GM12878 (cell line): ENCODE measurements at regions not wholly inside any gene's neighbourhood (a gene's known extent, or its start where the extent isn't known, plus 50 kb on each side); places are given as distances from the start of the nearest gene placed in this dataset.
A peak's percentile ranks its signal among the peaks of the same experiment; 100 is the strongest.

ENCODE experiments used
- ATAC-seq: fragments of 200-7000 bp; cut with Tn5 transposase; 3 replicates; pipeline ENCODE4 v1.9.1; 2020; ENCODE audit warnings: mild to moderate bottlenecking, moderate library complexity
- BruUV-seq: library from RNA; stranded (reverse); fragments of 400-500 nt; replicated peaks from 2 replicates; lab custom pipeline; 2021; lab: Mats Ljungman, UMichigan
- CTCF ChIA-PET: fragments of 300-600 bp; sonication (Branson Sonifier 250); formaldehyde crosslinking; extraction: SDS; loops from one replicate; lab custom pipeline; 2021; ENCODE audit warnings: inconsistent platforms; lab: Yijun Ruan, JAX
- POLR2A ChIA-PET: fragments of 350-600 bp; formaldehyde crosslinking; extraction: SDS; loops from one replicate; lab custom pipeline; 2021; ENCODE audit warnings: inconsistent platforms; lab: Charles Lee
- RAD21 ChIA-PET: fragments of 300-600 bp; sonication (Branson Sonifier 250); formaldehyde crosslinking; loops from one replicate; lab custom pipeline; 2023; ENCODE audit warnings: antibody characterized with exemption; ENCODE audit not compliant: unreplicated experiment; lab: Charles Lee
- SMC1A ChIA-PET: fragments of 300-600 bp; sonication (Branson Sonifier 250); formaldehyde crosslinking; loops from one replicate; lab custom pipeline; 2023; ENCODE audit not compliant: unreplicated experiment, uncharacterized antibody; lab: Charles Lee
- DNase-seq: peaks from one replicate; pipeline ENCODE4 v3.0.0-alpha.2; 2011; ENCODE audit warnings: low read depth, low spot score
- FAIRE-seq: peaks from 3 replicates; lab custom pipeline; 2011; peaks lifted over from hg19 to GRCh38; lab: Jason Lieb, UNC
- H2AFZ ChIP-seq: 2 replicates; pipeline ENCODE4 v1.6.0; 2011; ENCODE audit warnings: low read depth, low read length, control low read depth; ENCODE audit not compliant: control insufficient read depth
- H3K27ac ChIP-seq: 2 replicates; pipeline ENCODE4 v1.5.1; 2011; ENCODE audit warnings: control low read depth; ENCODE audit not compliant: control insufficient read depth, insufficient read depth
- H3K27me3 ChIP-seq, 2 experiments: replicated peaks in 1 of 2; 2 replicates each; pipeline versions ENCODE4 v1.6.0 to v1.6.1; 2011; ENCODE audit warnings: low read length in 1 of 2; ENCODE audit not compliant: control insufficient read depth in 2 of 2, insufficient read depth in 2 of 2
- H3K36me3 ChIP-seq, 2 experiments: 2 replicates each; pipeline ENCODE4 v1.5.1; 2011; ENCODE audit warnings: low read length in 1 of 2; ENCODE audit not compliant: control insufficient read depth in 2 of 2, insufficient read depth in 2 of 2
- H3K4me1 ChIP-seq: 2 replicates; pipeline ENCODE4 v1.6.1; 2011; ENCODE audit warnings: mild to moderate bottlenecking, low read length, moderate library complexity, mixed read lengths; ENCODE audit not compliant: control insufficient read depth, insufficient read depth
- H3K4me2 ChIP-seq: 2 replicates; pipeline ENCODE4 v1.6.0; 2011; ENCODE audit warnings: control low read depth; ENCODE audit not compliant: control insufficient read depth, insufficient read depth
- H3K4me3 ChIP-seq: fragments of 200-600 bp; sonication (generic); 2 replicates; pipeline ENCODE4 v1.5.1; 2016
- H3K79me2 ChIP-seq: 2 replicates; pipeline ENCODE4 v1.6.0; 2011; ENCODE audit warnings: low read length; ENCODE audit not compliant: control insufficient read depth, insufficient read depth
- H3K9ac ChIP-seq: 2 replicates; pipeline ENCODE4 v1.8.0; 2011; ENCODE audit warnings: low read length, control low read depth, mixed read lengths; ENCODE audit not compliant: control insufficient read depth, insufficient read depth
- H3K9me3 ChIP-seq: replicated peaks from 3 replicates; pipeline ENCODE4 v1.5.1; 2011; ENCODE audit warnings: mild to moderate bottlenecking, low read length; ENCODE audit not compliant: control insufficient read depth, insufficient read depth
- H4K20me1 ChIP-seq: 2 replicates; pipeline ENCODE4 v1.6.0; 2011; ENCODE audit not compliant: control insufficient read depth, insufficient read depth
- CHD2 ChIP-seq: IDR thresholded peaks from 2 replicates; pipeline ENCODE4 v1.6.1; 2011; ENCODE audit warnings: low read depth, low read length, improper control_type of control experiment, borderline replicate concordance
- CREM ChIP-seq: IDR thresholded peaks from 2 replicates; pipeline ENCODE4 v1.6.1; 2014; ENCODE audit warnings: antibody characterized with exemption, low read depth
- CTCF ChIP-seq, 3 experiments: IDR thresholded peaks in 2 of 3; conservative IDR thresholded peaks in 1 of 3; 2 replicates each; pipeline ENCODE4 v1.5.1; 2011; ENCODE audit warnings: low read depth in 3 of 3, low read length in 3 of 3, mild to moderate bottlenecking in 3 of 3, control low read depth in 2 of 3, moderate library complexity in 2 of 3, inconsistent platforms in 1 of 3, mixed read lengths in 1 of 3; ENCODE audit not compliant: control insufficient read depth in 2 of 3, insufficient read depth in 1 of 3; ENCODE audit errors: extremely low read depth in 1 of 3
- EP300 ChIP-seq, 2 experiments: fragments of 150-350 bp in 1 of 2; IDR thresholded peaks; 2 replicates each; pipeline ENCODE4 v1.6.1; 2011 to 2012; ENCODE audit warnings: low read depth in 2 of 2, low read length in 2 of 2, borderline replicate concordance in 1 of 2, improper control_type of control experiment in 1 of 2, inconsistent platforms in 1 of 2; ENCODE audit not compliant: control insufficient read depth in 1 of 2
- FOS ChIP-seq: IDR thresholded peaks from 3 replicates; pipeline ENCODE4 v1.6.1; 2011; ENCODE audit warnings: borderline replicate concordance; ENCODE audit not compliant: insufficient read length; ENCODE audit errors: extremely low read depth
- MTA3 ChIP-seq: IDR thresholded peaks from 2 replicates; pipeline ENCODE4 v1.6.1; 2012; ENCODE audit warnings: low read length, inconsistent platforms, borderline replicate concordance
- RAD21 ChIP-seq: IDR thresholded peaks from 2 replicates; pipeline ENCODE4 v1.6.1; 2011; ENCODE audit warnings: mild to moderate bottlenecking, low read depth, low read length, moderate library complexity; ENCODE audit not compliant: insufficient read depth
- RELB ChIP-seq: fragments of 450-650 bp; IDR thresholded peaks from 2 replicates; pipeline ENCODE4 v1.6.1; 2017; ENCODE audit warnings: low read depth, mild to moderate bottlenecking, moderate library complexity
- ZNF687 ChIP-seq: fragments of 450-650 bp; IDR thresholded peaks from 2 replicates; pipeline ENCODE4 v1.6.1; 2017; ENCODE audit warnings: mild to moderate bottlenecking, moderate library complexity
- WGBS: methylation state at CpG from one replicate; pipeline ENCODE4 v1.1.6; 2016; ENCODE audit warnings: low lambda C conversion rate; ENCODE audit not compliant: insufficient replicate concordance, insufficient coverage; ENCODE audit errors: missing lambda C conversion rate; 5-methylcytosine and 5-hydroxymethylcytosine counted together
- in situ Hi-C: fragments of 300-500 bp; cut with MboI; formaldehyde crosslinking; loops from 9 replicates; pipeline ENCODE4 v1.14.3; 2018; ENCODE audit warnings: mixed read lengths
- intact Hi-C: fragments of 100-400 bp; cut with micrococcal nuclease; formaldehyde crosslinking; loops from one replicate; pipeline ENCODE4 v1.14.2; 2022; ENCODE audit not compliant: unreplicated experiment

- ATAC-seq (peak; percentile 56; the same call in 2 of the 3 replicates), FAIRE-seq (no peak), DNase-seq (no peak)
- Histone ChIP-seq H3K4me2 (no peak overlapping the region), H4K20me1 (no peaks in the 10 kb centered on the region), H3K4me3 (no peak overlapping the region), H3K4me1 (no peaks in the 10 kb centered on the region), H2AFZ (no peak overlapping the region; the same call in 1 of the 2 replicates), H3K9ac (no peak overlapping the region), H3K79me2 (no peaks in the 10 kb centered on the region), H3K27ac (no peak overlapping the region), H3K36me3 (no peaks in the 10 kb centered on the region), H3K27me3 (no peaks in the 10 kb centered on the region), H3K9me3 (no peaks in the 10 kb centered on the region)
- in situ Hi-C loops (no loop called here), intact Hi-C loops (no loop called here)
- ChIA-PET SMC1A (interaction anchor here (0.7 to 4.2 kb wide), 9 partner anchors 9 to 615 kb away, joined by 3 to 42 read pairs (median 4); no protein-coding TSS in a partner anchor), POLR2A (no interaction called here), RAD21 (interaction anchor here (1.3 to 3.3 kb wide), 3 partner anchors 10 to 16 kb away, joined by 3 to 9 read pairs (median 3); no protein-coding TSS in a partner anchor), CTCF (interaction anchor here (0.8 to 3.6 kb wide), 7 partner anchors 9 to 415 kb away, joined by 3 to 36 read pairs (median 3); no protein-coding TSS in a partner anchor)
- TF ChIP-seq RELB (no peak), CHD2 (no peak), CTCF (IDR thresholded peaks at IDR 0.05 in 2 of 3, conservative IDR thresholded peaks at IDR 0.05 in 1 of 3; ENCODE audit: control insufficient read depth in 2 of 3, extremely low read depth in 1 of 3, insufficient read depth in 1 of 3, low read depth in 3 of 3, low read length in 3 of 3) (0 out of 6 replicates have a peak, but pooled peaks of 1 of the 3 experiments have one; percentile 0), MTA3 (no peak; the same call in 1 of the 2 replicates), FOS (no peak), RAD21 (peak; percentile 13; the same call in 1 of the 2 replicates), CREM (peak; percentile 26; the same call in 1 of the 2 replicates), EP300 (IDR thresholded peaks at IDR 0.05; ENCODE audit: borderline replicate concordance in 1 of 2, control insufficient read depth in 1 of 2, low read depth in 2 of 2, low read length in 2 of 2) (no peak), ZNF687 (no peak)
- WGBS: 38% methylated on average over 5 of the region's 5 CpGs
- no TSS peak for BruUV-seq
These were observed 111.6 kb upstream of the PTPN13 start for GRCh38 chr4:86482306-86483172.
